ENCODE measurements at regions not wholly inside any gene's neighbourhood (a gene's known extent, or its start where the extent isn't known, plus 50 kb on each side); places are given as distances from the start of the nearest gene placed in this dataset.

GRCh38 chr12:127393896-127394295, 873.1 kb upstream of the TMEM132C start:
- Mint-ChIP-seq H3K27me3 (peaks cover 9% of the 10 kb centered on the region), H3K36me3 (ENCODE audit: insufficient read depth) (no peaks in the 10 kb centered on the region)

DNA sequence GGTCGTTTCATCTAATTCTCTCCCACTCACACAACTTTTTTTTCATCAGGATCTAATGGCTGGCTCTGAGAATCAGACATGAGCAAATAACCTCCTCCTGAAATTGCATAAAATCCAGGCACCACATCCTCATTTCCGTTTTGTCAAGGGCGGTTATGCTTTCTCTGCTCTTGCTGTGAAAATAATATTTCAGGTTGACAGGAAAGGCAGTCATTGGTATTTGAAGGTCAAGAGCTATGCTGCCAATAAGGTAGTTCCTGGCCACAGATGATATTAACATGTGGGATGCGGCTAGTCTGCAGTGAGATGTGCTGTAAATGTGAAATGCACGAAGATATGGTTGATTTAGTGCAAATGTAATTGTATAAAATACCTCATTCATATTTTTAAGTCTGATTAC, 870.2 kb upstream of the TMEM132C start:
- no peak for DNase-seq (ENCODE audit: low spot score, unreplicated experiment)
- Mint-ChIP-seq H3K36me3 (ENCODE audit: insufficient read depth) (no peaks in the 10 kb centered on the region), H3K4me3 (ENCODE audit: low read depth) (no peak overlapping the region), H3K27ac (no peak overlapping the region), H3K9me3 (ENCODE audit: low read depth) (no peaks in the 10 kb centered on the region), H3K4me1 (ENCODE audit: low read depth) (peaks cover 11% of the 10 kb centered on the region), H3K27me3 (peaks cover 9% of the 10 kb centered on the region)
- TF ChIP-seq, protein P1, sequence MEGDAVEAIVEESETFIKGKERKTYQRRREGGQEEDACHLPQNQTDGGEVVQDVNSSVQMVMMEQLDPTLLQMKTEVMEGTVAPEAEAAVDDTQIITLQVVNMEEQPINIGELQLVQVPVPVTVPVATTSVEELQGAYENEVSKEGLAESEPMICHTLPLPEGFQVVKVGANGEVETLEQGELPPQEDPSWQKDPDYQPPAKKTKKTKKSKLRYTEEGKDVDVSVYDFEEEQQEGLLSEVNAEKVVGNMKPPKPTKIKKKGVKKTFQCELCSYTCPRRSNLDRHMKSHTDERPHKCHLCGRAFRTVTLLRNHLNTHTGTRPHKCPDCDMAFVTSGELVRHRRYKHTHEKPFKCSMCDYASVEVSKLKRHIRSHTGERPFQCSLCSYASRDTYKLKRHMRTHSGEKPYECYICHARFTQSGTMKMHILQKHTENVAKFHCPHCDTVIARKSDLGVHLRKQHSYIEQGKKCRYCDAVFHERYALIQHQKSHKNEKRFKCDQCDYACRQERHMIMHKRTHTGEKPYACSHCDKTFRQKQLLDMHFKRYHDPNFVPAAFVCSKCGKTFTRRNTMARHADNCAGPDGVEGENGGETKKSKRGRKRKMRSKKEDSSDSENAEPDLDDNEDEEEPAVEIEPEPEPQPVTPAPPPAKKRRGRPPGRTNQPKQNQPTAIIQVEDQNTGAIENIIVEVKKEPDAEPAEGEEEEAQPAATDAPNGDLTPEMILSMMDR (IDR thresholded peaks at IDR 0.05; ENCODE audit: unreplicated experiment): no peak

More at GRCh38 chr12:127393896-127394295, 873.1 kb upstream of the TMEM132C start:
- Mint-ChIP-seq H3K27ac (no peak overlapping the region), H3K4me1 (ENCODE audit: low read depth) (peaks cover 10% of the 10 kb centered on the region), H3K9me3 (ENCODE audit: low read depth) (no peaks in the 10 kb centered on the region), H3K4me3 (ENCODE audit: low read depth) (no peak overlapping the region)
- DNase-seq (ENCODE audit: low spot score, unreplicated experiment): no peak
- TF ChIP-seq, protein P1 (IDR thresholded peaks at IDR 0.05; ENCODE audit: unreplicated experiment): no peak

- no peak overlapping the region for H3K4me3 Mint-ChIP-seq (ENCODE audit: low read depth)
- H3K9me3 Mint-ChIP-seq (ENCODE audit: low read depth): no peaks in the 10 kb centered on the region
- no peak for DNase-seq (ENCODE audit: low spot score, unreplicated experiment)
- H3K36me3 Mint-ChIP-seq (ENCODE audit: insufficient read depth): no peaks in the 10 kb centered on the region
- H3K4me1 Mint-ChIP-seq (ENCODE audit: low read depth): peaks cover 11% of the 10 kb centered on the region
- TF ChIP-seq, protein P1 (IDR thresholded peaks at IDR 0.05; ENCODE audit: unreplicated experiment): no peak
- no peak overlapping the region for H3K27ac Mint-ChIP-seq
- peaks cover 9% of the 10 kb centered on the region for H3K27me3 Mint-ChIP-seq
These were observed 868.8 kb upstream of the TMEM132C start for GRCh38 chr12:127398016-127398710.

GRCh38 chr12:127399451-127399850, 867.5 kb upstream of the TMEM132C start:
- no peak overlapping the region for H3K27ac Mint-ChIP-seq
- H3K4me3 Mint-ChIP-seq (ENCODE audit: low read depth): no peak overlapping the region
- DNase-seq (ENCODE audit: low spot score, unreplicated experiment): no peak
- peaks cover 9% of the 10 kb centered on the region for H3K27me3 Mint-ChIP-seq
- TF ChIP-seq, protein P1 (IDR thresholded peaks at IDR 0.05; ENCODE audit: unreplicated experiment): no peak
- peaks cover 11% of the 10 kb centered on the region for H3K4me1 Mint-ChIP-seq (ENCODE audit: low read depth)
- H3K9me3 Mint-ChIP-seq (ENCODE audit: low read depth): no peaks in the 10 kb centered on the region
- H3K36me3 Mint-ChIP-seq (ENCODE audit: insufficient read depth): no peaks in the 10 kb centered on the region

DNA sequence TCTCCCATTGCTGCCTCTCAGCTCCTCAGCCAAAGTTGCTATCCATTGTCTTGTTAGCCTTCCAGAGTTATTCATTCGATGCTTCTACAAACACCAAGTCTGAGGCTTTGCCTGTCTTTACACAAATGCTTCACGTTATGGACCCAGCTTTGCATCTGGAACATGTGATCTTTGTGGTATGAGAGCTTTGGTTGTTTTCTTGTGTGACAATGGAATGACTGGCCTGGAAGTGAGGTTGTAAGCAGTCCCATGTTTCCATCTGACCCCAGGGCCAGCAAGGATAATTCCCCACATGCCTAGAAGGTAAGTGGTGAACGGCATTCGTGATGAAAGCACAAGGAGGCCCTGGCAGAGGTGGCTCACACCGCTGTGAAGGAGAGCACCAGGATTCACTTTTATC, 866.7 kb upstream of the TMEM132C start:
- H3K4me3 Mint-ChIP-seq (ENCODE audit: low read depth): no peak overlapping the region
- DNase-seq (ENCODE audit: low spot score, unreplicated experiment): no peak
- no peak overlapping the region for H3K27ac Mint-ChIP-seq
- TF ChIP-seq, protein P1 (IDR thresholded peaks at IDR 0.05; ENCODE audit: unreplicated experiment): no peak
- H3K4me1 Mint-ChIP-seq (ENCODE audit: low read depth): peaks cover 11% of the 10 kb centered on the region
- no peaks in the 10 kb centered on the region for H3K9me3 Mint-ChIP-seq (ENCODE audit: low read depth)
- H3K27me3 Mint-ChIP-seq: peaks cover 6% of the 10 kb centered on the region
- H3K36me3 Mint-ChIP-seq (ENCODE audit: insufficient read depth): no peaks in the 10 kb centered on the region

All from progenitor cell of endocrine pancreas (in vitro differentiated cells).